Mesothelial cell of epicardium (in vitro differentiated cells): ENCODE measurements at regions not wholly inside any gene's neighbourhood (a gene's known extent, or its start where the extent isn't known, plus 50 kb on each side); places are given as distances from the start of the nearest gene placed in this dataset.
"Not testable (repeated sequence)": the region's sequence is repeated elsewhere in the genome, so short reads cannot be mapped to it uniquely, and the experiment has no call there.

Source experiments
- DNase-seq, 2 experiments: peaks; one replicate each; pipeline ENCODE4 v3.0.0; 2021; ENCODE audit warnings: low spot score in 2 of 2; ENCODE audit not compliant: unreplicated experiment in 2 of 2
- H3K27ac Mint-ChIP-seq: 2 replicates; pipeline ENCODE4 v1.8.0; 2021; ENCODE audit warnings: mixed read lengths
- H3K27me3 Mint-ChIP-seq: 2 replicates; pipeline ENCODE4 v1.8.0; 2021; ENCODE audit warnings: low read depth, mixed read lengths
- H3K36me3 Mint-ChIP-seq: 2 replicates; pipeline ENCODE4 v1.8.0; 2021; ENCODE audit warnings: mixed read lengths
- H3K4me1 Mint-ChIP-seq: 2 replicates; pipeline ENCODE4 v1.8.0; 2021; ENCODE audit warnings: mixed read lengths
- H3K4me3 Mint-ChIP-seq: 2 replicates; pipeline ENCODE4 v1.8.0; 2021; ENCODE audit warnings: mild to moderate bottlenecking, moderate library complexity, mixed read lengths
- H3K9me3 Mint-ChIP-seq: 2 replicates; pipeline ENCODE4 v1.8.0; 2021; ENCODE audit warnings: mixed read lengths
- CTCF ChIP-seq: fragments of 200-600 bp; sonication (generic); IDR thresholded peaks from one replicate; pipeline ENCODE4 v1.5.0; 2021; ENCODE audit warnings: antibody characterized with exemption; ENCODE audit not compliant: unreplicated experiment

- no peaks in the 10 kb centered on the region for H3K27me3 Mint-ChIP-seq
- peaks cover 5% of the 10 kb centered on the region for H3K9me3 Mint-ChIP-seq
- H3K4me1 Mint-ChIP-seq, result peaks cover 3% of the 10 kb centered on the region
- H3K27ac Mint-ChIP-seq, result no peak overlapping the region
- DNase-seq, result no peak
- peaks cover 2% of the 10 kb centered on the region for H3K36me3 Mint-ChIP-seq
- H3K4me3 Mint-ChIP-seq, result no peak overlapping the region
- TF ChIP-seq CTCF, result no peak
Observed at GRCh38 chr11:97087419-97087818, 697.6 kb downstream of the JRKL start.

GRCh38 chr11:97092823-97093222, 703.0 kb downstream of the JRKL start:
- no peaks in the 10 kb centered on the region for H3K27me3 Mint-ChIP-seq
- H3K9me3 Mint-ChIP-seq, result no peaks in the 10 kb centered on the region
- no peak for DNase-seq
- peaks cover 25% of the 10 kb centered on the region for H3K4me1 Mint-ChIP-seq
- no peak for TF ChIP-seq CTCF
- H3K4me3 Mint-ChIP-seq, result no peak overlapping the region
- no peaks in the 10 kb centered on the region for H3K36me3 Mint-ChIP-seq
- no peak overlapping the region for H3K27ac Mint-ChIP-seq

- H3K27ac Mint-ChIP-seq, result not testable (repeated sequence)
- peaks cover 12% of the 10 kb centered on the region for H3K36me3 Mint-ChIP-seq
Observed at GRCh38 chr11:97102180-97102579, 712.4 kb downstream of the JRKL start.

GRCh38 chr11:97107604-97108003, 717.8 kb downstream of the JRKL start:
- H3K4me1 Mint-ChIP-seq, result no peaks in the 10 kb centered on the region
- TF ChIP-seq CTCF, result no peak
- H3K9me3 Mint-ChIP-seq, result peaks cover 12% of the 10 kb centered on the region
- H3K27ac Mint-ChIP-seq, result no peak overlapping the region
- H3K4me3 Mint-ChIP-seq, result no peak overlapping the region
- peaks cover 32% of the 10 kb centered on the region for H3K27me3 Mint-ChIP-seq
- H3K36me3 Mint-ChIP-seq, result peaks cover 8% of the 10 kb centered on the region
- DNase-seq, result no peak

More at GRCh38 chr11:97102180-97102579, 712.4 kb downstream of the JRKL start:
- H3K27me3 Mint-ChIP-seq, H3K4me3 Mint-ChIP-seq, H3K4me1 Mint-ChIP-seq, DNase-seq: not testable (repeated sequence)
- H3K9me3 Mint-ChIP-seq, result peaks cover 30% of the 10 kb centered on the region

GRCh38 chr11:97109078-97109477, 719.3 kb downstream of the JRKL start:
- Mint-ChIP-seq H3K4me1 (no peaks in the 10 kb centered on the region), H3K4me3 (no peak overlapping the region), H3K27ac (no peak overlapping the region), H3K27me3 (peaks cover 45% of the 10 kb centered on the region), H3K36me3 (no peaks in the 10 kb centered on the region), H3K9me3 (peaks cover 7% of the 10 kb centered on the region)
- no peak for TF ChIP-seq CTCF
- no peak for DNase-seq

- Mint-ChIP-seq H3K36me3 (no peaks in the 10 kb centered on the region), H3K4me1 (no peaks in the 10 kb centered on the region), H3K9me3 (peaks cover 7% of the 10 kb centered on the region), H3K27me3 (peaks cover 46% of the 10 kb centered on the region), H3K4me3 (no peak overlapping the region), H3K27ac (no peak overlapping the region)
- TF ChIP-seq CTCF, result no peak
- no peak for DNase-seq
Observed at GRCh38 chr11:97110376-97110775, 720.6 kb downstream of the JRKL start.
